T-helper 1 cell treated with Interleukin-12 subunit alpha and Interleukin-12 subunit beta and Interleukin-4 antibody, amounts not matched to agents 30 ng/mL and 1 ng/mL, for 36 hours (primary cell): ENCODE measurements at regions not wholly inside any gene's neighbourhood (a gene's known extent, or its start where the extent isn't known, plus 50 kb on each side); places are given as distances from the start of the nearest gene placed in this dataset.
"Not testable (repeated sequence)": the region's sequence is repeated elsewhere in the genome, so short reads cannot be mapped to it uniquely, and the experiment has no call there.

Source experiments
- intact Hi-C: fragments of 100-400 bp; cut with micrococcal nuclease; formaldehyde crosslinking; loops from one replicate; pipeline ENCODE4 v1.15.1; 2024

DNA sequence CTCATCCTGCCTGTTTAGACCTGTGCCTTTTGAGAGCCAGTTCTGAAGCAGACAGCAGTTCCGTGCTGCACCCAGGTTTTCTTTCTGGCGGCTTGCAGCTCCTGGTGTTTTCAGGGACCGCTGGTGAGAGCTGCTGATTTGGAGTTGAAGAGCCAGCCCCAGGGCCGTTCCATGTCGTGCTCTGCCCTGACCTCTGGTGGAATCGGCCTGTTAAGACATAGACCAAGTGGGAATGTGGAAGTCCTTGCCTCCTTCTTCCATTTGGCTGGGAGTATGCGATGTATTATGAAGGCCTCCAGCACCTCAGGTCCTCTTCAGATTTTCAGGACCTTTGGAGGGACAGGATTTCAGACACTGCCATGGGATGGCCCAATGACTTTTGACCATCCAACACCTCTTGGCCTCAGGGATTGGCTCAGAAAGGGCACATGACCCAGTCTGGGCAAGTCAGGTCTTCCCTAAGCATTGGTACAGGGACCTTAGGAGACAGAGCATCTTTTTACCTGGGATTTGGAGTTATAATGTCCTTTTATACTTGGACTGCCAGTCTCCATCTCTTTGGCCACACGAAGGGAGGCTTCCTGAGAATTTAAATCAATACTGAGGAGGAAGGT lies 136.1 kb upstream of the CLINT1 start:
- intact Hi-C loops = loop anchor here (1.0 to 2.0 kb wide), 5 partner anchors 76 to 233 kb away; no protein-coding TSS in a partner anchor

- intact Hi-C loops = loop anchor here (1.0 to 2.0 kb wide), 3 partner anchors 45 to 137 kb away; no protein-coding TSS in a partner anchor
Observed at GRCh38 chr5:157993986-157994691, 135.2 kb upstream of the CLINT1 start.

GRCh38 chr5:157993201-157993600 lies 134.3 kb upstream of the CLINT1 start:
- intact Hi-C loops = loop anchor here (1.0 kb wide), 1 partner anchor 44 kb away; no protein-coding TSS in a partner anchor

DNA sequence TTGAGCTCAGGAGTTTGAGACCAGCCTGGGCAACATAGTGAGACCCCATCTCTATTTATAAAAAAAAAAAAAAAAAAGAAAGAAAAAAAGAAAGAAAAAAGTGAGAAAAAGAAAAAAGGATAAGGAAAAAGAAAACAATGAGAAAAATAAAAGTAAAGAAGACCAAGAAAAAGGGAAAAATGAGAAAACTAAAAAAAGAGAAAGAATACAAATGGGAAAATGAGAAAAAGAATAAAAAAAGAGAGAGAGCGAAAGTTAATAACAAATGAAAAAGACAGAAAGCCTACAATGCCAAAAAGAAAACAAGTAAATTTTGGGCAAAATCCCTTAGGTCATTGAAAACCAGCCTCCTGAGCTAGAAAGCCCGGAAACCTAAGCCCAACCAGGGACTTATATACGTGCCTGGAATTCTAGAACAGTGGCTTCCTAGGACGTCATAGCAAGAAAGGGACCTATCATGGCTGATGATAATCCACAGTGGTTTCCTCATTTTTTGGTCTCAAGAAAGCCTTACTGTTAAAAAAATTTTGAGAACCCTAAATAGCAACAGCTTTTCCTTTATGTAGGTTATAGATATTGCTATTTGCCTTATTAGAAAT lies 131.7 kb upstream of the CLINT1 start:
- intact Hi-C loops = no loop called here

GRCh38 chr5:157989296-157989695 lies 130.4 kb upstream of the CLINT1 start:
- intact Hi-C loops = no loop called here

DNA sequence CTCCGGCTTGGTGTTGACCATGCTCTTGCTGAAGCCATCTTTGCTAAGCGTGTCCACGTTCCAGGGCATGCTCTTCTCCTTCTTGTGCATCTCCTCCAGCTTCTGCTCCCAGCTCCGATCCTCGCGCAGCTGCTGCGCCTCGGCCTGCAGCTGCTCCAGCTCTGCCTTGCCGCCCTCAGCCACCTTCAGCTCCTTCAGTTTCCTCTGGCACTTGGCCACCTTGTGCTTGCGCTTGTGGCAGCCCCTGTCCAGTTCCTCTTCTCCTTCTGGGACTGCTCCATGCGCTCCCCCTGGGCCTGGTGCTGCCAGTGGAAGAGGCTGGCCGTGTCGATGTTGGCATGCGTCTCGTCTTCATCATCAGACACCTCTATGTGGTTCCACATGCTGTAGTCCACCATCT lies 128.3 kb upstream of the CLINT1 start:
- intact Hi-C loops = no loop called here

- intact Hi-C loops = no loop called here
Observed at GRCh38 chr5:157986431-157986990, 127.6 kb upstream of the CLINT1 start.

- intact Hi-C loops = no loop called here
Observed at GRCh38 chr5:157984611-157985010, 125.7 kb upstream of the CLINT1 start.

DNA sequence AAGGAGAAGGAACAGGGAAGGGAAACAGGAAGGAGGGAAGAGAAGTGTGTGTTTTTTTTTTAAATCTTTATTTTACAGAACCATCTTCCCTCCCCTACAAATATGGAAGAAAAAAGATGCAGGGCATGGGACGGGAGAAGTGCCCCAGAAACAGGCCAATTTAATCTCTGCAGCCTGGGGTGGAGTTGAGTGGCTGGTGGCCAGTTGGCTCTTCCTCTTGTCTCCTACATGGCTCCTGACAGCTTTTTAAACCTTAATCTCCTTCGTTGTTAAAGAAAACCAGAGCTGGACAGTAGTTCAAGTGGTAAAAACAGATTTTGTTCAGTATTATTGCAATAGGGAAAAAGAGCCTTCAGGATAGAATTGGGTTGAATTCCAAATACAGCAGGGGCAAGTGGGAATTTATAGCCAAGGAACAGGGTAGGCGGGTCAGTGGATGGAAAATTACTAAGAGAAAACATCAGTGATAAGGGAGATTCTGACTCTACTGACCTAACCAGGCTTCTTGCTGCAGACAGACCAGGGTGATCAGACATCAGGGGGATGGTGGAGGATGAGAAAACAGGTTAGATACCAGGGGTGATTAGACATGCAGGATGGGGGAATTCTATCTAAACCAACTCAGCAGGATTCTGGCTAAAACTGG lies 125.1 kb upstream of the CLINT1 start:
- intact Hi-C loops = no loop called here

- intact Hi-C loops = no loop called here
Observed at GRCh38 chr5:157978061-157978460, 119.1 kb upstream of the CLINT1 start.

DNA sequence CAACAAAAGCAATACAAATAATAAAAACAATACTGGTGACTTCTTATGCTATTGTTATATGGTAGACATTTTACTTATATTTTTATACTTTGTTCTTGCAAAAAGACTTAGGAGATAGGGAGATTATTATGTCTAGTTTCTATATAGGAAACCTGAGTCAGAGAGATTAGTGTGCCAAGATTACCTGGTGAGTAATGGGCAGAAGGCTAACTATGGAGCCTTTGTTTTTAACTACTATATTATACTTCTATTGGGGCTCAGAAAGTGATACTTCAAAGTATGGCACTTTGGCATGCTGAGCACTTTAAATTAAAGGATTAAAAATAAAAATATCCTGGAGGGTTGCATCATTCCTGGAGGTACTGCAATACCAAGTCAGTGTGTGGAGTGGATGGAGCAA lies 117.5 kb upstream of the CLINT1 start:
- intact Hi-C loops = no loop called here

GRCh38 chr5:157972579-157972978 lies 113.6 kb upstream of the CLINT1 start:
- intact Hi-C loops = no loop called here

GRCh38 chr5:157971571-157972216 lies 112.7 kb upstream of the CLINT1 start:
- intact Hi-C loops = no loop called here

- intact Hi-C loops = not testable (repeated sequence)
Observed at GRCh38 chr5:157968570-157968969, 109.6 kb upstream of the CLINT1 start.

- intact Hi-C loops = no loop called here
Observed at GRCh38 chr5:157965989-157966388, 107.0 kb upstream of the CLINT1 start.

DNA sequence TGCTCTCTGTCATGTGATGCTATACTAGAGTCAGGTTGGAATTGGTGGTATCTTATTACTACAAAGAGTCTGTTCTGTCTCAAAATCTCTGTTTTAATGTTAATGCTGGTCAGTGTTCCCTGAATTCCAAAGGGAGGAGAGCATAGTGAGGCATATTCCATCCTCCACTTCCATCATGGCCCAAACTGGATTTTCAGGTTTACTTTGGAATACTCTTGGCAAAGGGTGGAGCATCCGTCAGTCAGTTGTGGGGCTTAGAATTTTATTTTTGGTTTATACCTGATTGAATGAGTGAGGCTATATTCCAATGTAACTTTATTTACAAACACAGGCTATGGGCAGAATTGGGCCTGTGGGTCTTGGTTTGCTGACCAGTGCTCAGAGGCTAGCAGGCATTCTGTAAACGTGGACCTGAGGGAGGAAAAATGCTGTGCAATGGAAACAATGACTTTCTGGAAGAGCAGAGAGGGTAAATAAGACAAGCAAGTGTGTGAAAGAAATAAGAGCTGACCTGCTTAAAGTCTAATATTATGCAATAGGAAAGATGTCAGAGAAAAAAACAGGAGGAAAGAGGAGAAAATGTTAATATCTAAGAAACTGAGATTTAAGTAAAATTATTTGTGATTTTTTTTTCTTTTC lies 106.2 kb upstream of the CLINT1 start:
- intact Hi-C loops = no loop called here

- intact Hi-C loops = no loop called here
Observed at GRCh38 chr5:157963761-157964160, 104.8 kb upstream of the CLINT1 start.

GRCh38 chr5:157963244-157963643 lies 104.3 kb upstream of the CLINT1 start:
- intact Hi-C loops = no loop called here

DNA sequence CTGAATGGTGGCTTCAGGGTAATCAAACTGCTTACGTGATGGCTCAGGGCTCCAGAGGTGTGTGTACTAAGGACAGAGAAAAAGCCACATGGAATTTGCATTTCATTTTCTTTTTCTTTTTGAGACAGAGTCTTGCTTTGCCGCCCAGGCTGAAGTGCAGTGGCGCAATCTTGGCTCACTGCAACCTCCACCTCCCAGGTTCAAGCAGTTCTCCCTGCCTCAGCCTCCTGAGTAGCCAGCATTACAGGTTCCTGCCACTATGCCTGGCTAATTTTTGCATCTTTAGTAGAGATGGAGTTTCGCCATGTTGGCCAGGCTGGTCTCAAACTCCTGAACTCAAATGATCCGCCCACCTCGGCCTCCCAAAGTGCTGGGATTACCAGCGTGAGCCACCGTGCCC lies 103.7 kb upstream of the CLINT1 start:
- intact Hi-C loops = not testable (repeated sequence)

DNA sequence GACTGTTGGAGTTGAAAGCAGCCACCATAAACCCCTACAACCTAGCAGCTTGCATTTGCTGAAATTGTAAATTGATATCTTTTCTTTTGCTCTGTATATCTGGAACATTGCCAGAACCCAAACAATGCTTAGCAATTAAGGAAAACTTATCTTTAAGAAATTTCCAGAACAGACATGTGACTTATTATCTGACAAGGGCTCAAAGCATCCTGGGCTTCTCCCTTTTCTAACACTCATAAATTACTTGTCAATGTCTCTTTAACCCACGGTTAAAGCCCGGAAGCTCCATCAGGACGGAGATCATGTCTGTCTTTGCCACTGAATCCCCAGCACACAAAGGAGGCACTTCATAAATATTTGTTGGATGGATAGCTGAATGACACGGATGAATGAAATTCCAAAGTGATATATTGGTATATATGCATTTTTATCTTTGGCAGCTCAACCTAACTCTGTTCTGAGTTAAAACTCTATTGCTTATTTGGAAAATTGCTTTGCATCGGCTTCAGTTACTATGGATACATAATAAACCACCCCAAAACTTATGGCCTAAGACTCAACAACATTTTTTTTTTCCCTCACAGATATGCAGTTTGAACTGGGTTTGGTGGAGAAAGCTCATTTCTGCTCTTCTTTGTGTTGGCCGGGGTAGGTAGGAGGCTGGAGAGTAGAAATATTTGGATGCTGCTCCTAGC lies 103.1 kb upstream of the CLINT1 start:
- intact Hi-C loops = no loop called here
